Loucy (cell line): ENCODE measurements at regions not wholly inside any gene's neighbourhood (a gene's known extent, or its start where the extent isn't known, plus 50 kb on each side); places are given as distances from the start of the nearest gene placed in this dataset.

Experiments used
- H2AFZ ChIP-seq: fragments of 200-600 bp; sonication (generic); 2 replicates; pipeline ENCODE4 v1.6.0; 2016; ENCODE audit warnings: antibody characterized with exemption, mild to moderate bottlenecking, low read length, moderate library complexity
- H3F3A ChIP-seq: fragments of 200-600 bp; 2 replicates; pipeline ENCODE4 v1.6.0; 2016; ENCODE audit warnings: antibody characterized with exemption, low read depth, mild to moderate bottlenecking
- H3K27me3 ChIP-seq: fragments of 200-600 bp; sonication (generic); 2 replicates; pipeline ENCODE4 v1.6.1; 2014; ENCODE audit warnings: low read length, mild to moderate bottlenecking; ENCODE audit not compliant: insufficient read depth, poor library complexity, severe bottlenecking
- H3K36me3 ChIP-seq: fragments of 200-600 bp; sonication (generic); 2 replicates; pipeline ENCODE4 v1.6.1; 2016; ENCODE audit warnings: low read length; ENCODE audit not compliant: insufficient read depth
- H3K4me1 ChIP-seq: fragments of 200-600 bp; sonication (generic); 2 replicates; pipeline ENCODE4 v1.5.1; 2014; ENCODE audit warnings: low read length, mild to moderate bottlenecking; ENCODE audit not compliant: insufficient read depth, poor library complexity, severe bottlenecking
- H3K4me2 ChIP-seq: fragments of 200-600 bp; sonication (generic); 2 replicates; pipeline ENCODE4 v1.6.0; 2014; ENCODE audit warnings: antibody characterized with exemption, low read length, low read depth, mild to moderate bottlenecking; ENCODE audit not compliant: poor library complexity, severe bottlenecking
- H3K4me3 ChIP-seq: fragments of 200-600 bp; sonication (generic); 2 replicates; pipeline ENCODE4 v1.5.1; 2014; ENCODE audit warnings: low read length, mild to moderate bottlenecking, mixed read lengths; ENCODE audit not compliant: poor library complexity, severe bottlenecking
- H3K79me2 ChIP-seq: fragments of 200-600 bp; sonication (generic); 2 replicates; pipeline ENCODE4 v1.6.1; 2014; ENCODE audit warnings: low read length; ENCODE audit not compliant: insufficient read depth
- H3K9ac ChIP-seq: fragments of 200-600 bp; sonication (generic); 2 replicates; pipeline ENCODE4 v1.6.0; 2014; ENCODE audit warnings: mild to moderate bottlenecking, low read depth, low read length, moderate library complexity; ENCODE audit not compliant: poor library complexity, severe bottlenecking
- H3K9me2 ChIP-seq: fragments of 200-600 bp; sonication (generic); replicated peaks from 2 replicates; pipeline ENCODE4 v1.6.1; 2016; ENCODE audit warnings: low read depth, low read length, mixed read lengths
- H3K9me3 ChIP-seq: fragments of 200-600 bp; sonication (generic); 2 replicates; pipeline ENCODE4 v1.6.1; 2014; ENCODE audit warnings: mild to moderate bottlenecking, antibody characterized with exemption, low read length, low read depth; ENCODE audit not compliant: insufficient read depth
- H4K20me1 ChIP-seq: fragments of 200-600 bp; sonication (generic); 2 replicates; pipeline ENCODE4 v1.6.0; 2014; ENCODE audit warnings: antibody characterized with exemption, low read length, mild to moderate bottlenecking; ENCODE audit not compliant: insufficient read depth, poor library complexity, severe bottlenecking
- CTCF ChIP-seq: fragments of 200-600 bp; sonication (generic); conservative IDR thresholded peaks from 2 replicates; pipeline ENCODE4 v1.5.1; 2014; ENCODE audit warnings: mild to moderate bottlenecking, antibody characterized with exemption, low read length
- EZH2phosphoT487 ChIP-seq: fragments of 200-600 bp; IDR thresholded peaks from 2 replicates; pipeline ENCODE4 v1.6.1; 2018; ENCODE audit warnings: antibody characterized with exemption, mild to moderate bottlenecking, moderate library complexity, borderline replicate concordance

GRCh38 chr2:64860936-64861335, 128.3 kb upstream of the SLC1A4 start:
- Histone ChIP-seq H3K4me3 (no peak overlapping the region), H3K9me3 (no peaks in the 10 kb centered on the region), H3K9me2 (no peaks in the 10 kb centered on the region), H3K4me1 (peaks cover 3% of the 10 kb centered on the region), H3K4me2 (no peak overlapping the region), H3F3A (no peaks in the 10 kb centered on the region), H3K79me2 (no peaks in the 10 kb centered on the region), H4K20me1 (no peaks in the 10 kb centered on the region), H3K9ac (no peak overlapping the region), H3K27me3 (no peaks in the 10 kb centered on the region), H3K36me3 (no peaks in the 10 kb centered on the region), H2AFZ (no peak overlapping the region)
- TF ChIP-seq EZH2phosphoT487 (no peak), CTCF (no peak)

DNA sequence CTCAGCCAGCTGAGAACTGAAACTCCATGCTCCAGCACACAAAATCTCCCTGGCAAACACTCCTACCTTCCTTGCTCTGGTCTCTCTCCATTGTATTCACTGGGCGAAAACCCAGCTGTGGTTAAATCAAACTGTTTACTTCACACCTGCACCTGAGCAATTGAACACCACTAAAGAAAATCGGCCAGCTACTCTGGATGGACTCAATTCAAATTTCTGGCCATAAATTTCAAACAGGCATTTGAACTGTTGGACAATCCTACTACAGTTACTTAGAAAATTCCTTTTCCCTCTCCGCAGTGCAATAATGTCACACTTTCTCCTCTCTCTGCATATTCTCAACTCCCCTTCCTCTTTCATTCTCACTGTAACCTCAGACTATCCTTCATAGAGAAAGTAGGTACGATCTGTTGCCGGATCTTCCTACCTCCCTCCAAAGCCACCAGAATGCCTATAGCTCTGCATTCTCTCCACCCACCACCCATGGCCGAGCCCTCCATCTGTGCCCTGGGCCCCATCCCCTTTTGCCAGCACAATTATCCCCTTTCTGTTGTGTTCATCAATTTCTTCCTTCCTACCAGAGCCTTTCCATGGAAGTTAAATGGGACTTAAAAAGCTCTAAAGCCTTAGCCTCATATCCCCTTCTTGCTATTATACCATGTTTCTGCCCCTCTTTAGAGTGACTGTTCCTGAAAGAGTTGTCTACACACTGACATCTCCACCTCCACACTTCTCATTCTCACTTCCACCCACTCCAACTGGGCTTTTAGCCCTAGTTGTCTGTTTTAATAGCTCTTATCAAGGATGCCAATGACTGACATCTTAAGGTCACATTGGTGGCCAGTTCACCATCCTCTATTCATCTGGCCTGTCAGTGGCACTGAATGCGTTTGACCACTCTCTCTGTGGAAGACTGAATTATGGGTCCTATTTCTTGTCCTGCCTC, 127.5 kb upstream of the SLC1A4 start:
- H3K36me3 ChIP-seq, result no peaks in the 10 kb centered on the region
- no peaks in the 10 kb centered on the region for H3F3A ChIP-seq
- TF ChIP-seq CTCF (no peak), EZH2phosphoT487 (no peak)
- H3K9me2 ChIP-seq, result no peaks in the 10 kb centered on the region
- H2AFZ ChIP-seq, result no peak overlapping the region
- no peaks in the 10 kb centered on the region for H4K20me1 ChIP-seq
- peaks cover 7% of the 10 kb centered on the region for H3K4me1 ChIP-seq
- H3K4me2 ChIP-seq, result no peak overlapping the region
- no peaks in the 10 kb centered on the region for H3K79me2 ChIP-seq
- no peaks in the 10 kb centered on the region for H3K9me3 ChIP-seq
- no peak overlapping the region for H3K9ac ChIP-seq
- H3K4me3 ChIP-seq, result no peak overlapping the region
- no peaks in the 10 kb centered on the region for H3K27me3 ChIP-seq

DNA sequence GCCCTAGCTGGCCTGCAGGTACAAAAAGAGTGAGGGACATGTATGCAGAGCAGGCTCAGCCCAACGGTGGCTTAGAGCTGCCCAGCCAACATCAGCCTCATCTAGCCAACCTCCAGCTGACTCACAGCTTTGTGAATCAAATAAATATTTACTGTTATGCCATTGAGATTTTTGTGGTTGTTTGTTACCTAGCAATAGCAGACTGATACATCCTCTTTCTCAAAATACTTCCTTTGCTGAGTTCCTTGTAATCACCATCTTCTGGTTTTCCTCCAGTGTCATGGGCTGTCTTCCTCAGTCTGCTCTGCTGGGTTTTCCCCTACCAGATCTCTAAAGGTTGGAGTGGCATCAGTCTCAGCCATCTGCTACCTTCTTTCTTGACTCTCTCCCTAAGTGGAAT, 126.6 kb upstream of the SLC1A4 start:
- H3K27me3 ChIP-seq, result no peaks in the 10 kb centered on the region
- no peak overlapping the region for H3K4me2 ChIP-seq
- H3K79me2 ChIP-seq, result no peaks in the 10 kb centered on the region
- H3K9ac ChIP-seq, result no peak overlapping the region
- no peak overlapping the region for H2AFZ ChIP-seq
- H3K36me3 ChIP-seq, result no peaks in the 10 kb centered on the region
- H3K9me2 ChIP-seq, result no peaks in the 10 kb centered on the region
- no peaks in the 10 kb centered on the region for H3K9me3 ChIP-seq
- no peak overlapping the region for H3K4me3 ChIP-seq
- H4K20me1 ChIP-seq, result no peaks in the 10 kb centered on the region
- peaks cover 7% of the 10 kb centered on the region for H3K4me1 ChIP-seq
- TF ChIP-seq EZH2phosphoT487 (no peak), CTCF (no peak)
- H3F3A ChIP-seq, result no peaks in the 10 kb centered on the region
